SW 1271 (cell line): ENCODE measurements at regions not wholly inside any gene's neighbourhood (a gene's known extent, or its start where the extent isn't known, plus 50 kb on each side); places are given as distances from the start of the nearest gene placed in this dataset.

Experiments used
- DNase-seq, 2 experiments: peaks; one replicate each; lab custom pipeline; 2025; lab: John Stamatoyannopoulos, UW

DNA sequence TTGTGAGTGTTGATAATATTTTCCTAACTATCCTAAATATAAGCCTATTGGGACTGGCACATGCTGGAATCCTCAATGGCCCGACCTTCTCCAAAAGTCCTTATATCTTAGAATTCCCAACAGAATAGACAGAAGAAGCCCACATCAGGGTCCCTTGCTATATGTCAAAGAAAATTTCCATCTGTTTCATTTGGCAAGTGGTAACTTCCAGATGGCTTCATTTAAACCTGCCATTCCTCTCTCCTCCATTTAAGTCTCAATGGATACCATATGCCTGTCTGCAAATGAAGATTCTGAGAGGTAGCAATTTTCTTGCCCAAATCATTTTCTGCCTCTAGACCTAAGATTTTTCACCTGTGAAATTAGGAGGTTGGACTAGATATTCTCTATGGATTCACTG lies 73.1 kb upstream of the KCNA4 start:
- DNase-seq = no peak

DNA sequence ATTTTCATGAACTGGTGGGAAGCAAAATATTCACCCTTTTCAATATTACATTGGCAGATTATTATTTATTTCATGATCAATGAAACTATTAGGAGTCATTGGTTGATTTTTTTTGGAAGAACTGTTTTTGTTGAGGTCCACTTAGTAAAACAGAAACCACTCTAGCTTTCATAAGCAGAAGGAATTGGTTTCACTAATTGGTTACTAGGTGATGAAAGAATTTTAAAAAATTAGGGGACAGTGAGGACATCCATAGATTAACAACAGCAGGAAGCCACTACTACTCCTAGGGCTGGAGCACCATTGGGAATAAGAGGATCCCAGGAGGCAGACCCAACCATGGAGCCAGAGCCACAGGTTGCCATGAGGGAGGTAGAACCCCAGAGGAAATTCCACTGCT lies 74.4 kb upstream of the KCNA4 start:
- DNase-seq = no peak

DNA sequence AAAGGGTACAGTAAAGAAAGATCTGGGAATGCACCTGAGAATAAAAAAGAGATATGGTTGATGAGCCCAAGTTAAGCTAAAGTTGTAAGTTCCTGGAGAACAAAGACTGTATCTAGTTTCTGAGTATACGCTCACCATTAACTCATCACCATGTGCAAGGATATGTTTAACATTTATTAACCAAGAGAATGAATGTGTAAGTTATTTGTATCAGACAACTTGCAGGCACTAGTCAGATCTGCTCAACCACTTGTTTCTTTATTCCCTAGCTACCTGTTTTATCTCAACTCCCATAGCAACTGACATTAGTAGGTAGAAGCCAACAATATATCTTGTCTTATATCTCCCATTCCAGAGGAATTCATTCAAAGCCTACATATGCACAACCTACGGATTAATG lies 74.9 kb upstream of the KCNA4 start:
- DNase-seq = no peak

DNA sequence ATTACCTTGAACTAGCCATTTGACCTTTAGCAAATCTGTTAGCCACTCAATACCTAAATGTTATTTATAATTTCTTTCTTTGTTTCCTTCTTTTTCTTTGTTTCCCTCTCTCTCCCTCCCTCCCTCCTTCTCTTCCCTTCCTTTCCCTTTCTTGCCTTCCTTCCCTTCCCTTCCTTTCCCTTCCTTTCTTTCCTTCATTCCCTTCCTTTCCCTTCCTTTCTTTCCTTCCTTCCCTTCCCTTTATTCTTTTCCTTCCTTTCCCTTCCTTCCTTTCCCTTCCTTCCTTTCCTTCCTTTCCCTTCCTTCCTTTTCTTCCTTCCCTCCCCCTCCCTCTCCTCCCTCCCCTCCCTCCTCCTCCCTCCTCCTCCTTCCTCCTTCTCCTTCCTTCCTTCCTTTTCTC lies 75.7 kb upstream of the KCNA4 start:
- DNase-seq = no peak

DNA sequence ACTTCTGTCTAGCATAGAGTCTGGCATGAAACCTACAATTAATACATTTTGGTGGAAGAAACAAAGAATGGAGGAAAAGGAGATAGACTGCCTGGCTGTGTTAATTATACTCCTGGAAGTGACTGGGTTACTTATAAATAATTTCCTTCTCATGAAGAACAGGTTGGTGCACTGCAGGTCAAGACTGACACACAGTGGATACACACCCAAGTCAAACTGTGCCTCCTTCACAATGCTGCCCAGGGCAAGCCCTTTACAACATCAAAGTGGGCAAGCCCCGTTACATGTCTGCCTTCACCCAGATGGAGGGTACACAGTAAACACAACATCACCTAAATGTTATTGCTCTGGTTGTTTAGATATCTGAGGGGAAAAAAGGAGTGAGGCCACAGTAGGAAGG lies 83.7 kb upstream of the KCNA4 start:
- DNase-seq = no peak

DNA sequence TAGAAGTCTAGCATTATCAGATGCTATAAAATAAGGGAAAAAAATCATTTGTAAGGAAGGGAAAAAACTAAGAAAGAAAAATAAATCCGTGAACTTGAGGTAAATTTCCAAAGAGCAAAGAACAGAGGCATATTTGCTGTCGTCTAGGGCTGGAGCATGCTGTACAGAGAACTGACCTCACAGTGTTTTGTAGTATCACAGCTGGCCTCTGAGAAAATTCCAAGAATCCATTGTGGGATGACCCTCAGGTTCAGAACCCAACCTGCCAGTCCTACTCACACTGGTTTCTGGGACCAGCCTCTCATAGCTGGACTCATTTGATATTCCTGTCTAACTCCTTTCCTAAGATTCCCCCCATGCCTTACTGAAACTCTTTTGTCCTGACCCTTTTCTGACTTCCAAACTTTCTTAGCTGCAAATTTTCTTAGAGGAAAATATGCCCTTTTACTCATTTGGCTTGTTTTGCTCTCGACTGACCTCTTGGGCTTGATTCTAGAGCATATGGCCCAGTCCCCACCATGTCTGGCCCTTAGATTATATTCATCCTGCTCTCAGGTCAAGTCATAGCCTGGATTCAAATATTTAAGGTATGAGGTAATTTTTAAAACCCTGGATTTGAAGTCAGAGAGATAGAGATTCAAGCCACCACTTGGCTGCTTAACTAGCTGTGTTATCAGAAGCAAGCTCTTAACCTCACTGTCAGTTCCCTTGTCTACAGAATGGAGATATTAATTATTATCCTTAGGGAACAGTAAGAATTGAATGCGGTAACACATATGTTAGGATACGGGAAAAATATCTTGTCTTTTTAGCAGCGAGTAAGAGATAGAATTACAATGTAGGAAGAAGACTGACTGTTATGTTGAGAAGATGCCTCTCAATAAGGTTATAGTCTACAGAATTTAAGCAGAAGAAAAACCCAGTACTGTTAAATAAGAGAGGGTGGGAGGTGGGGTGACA lies 89.7 kb upstream of the KCNA4 start:
- DNase-seq = no peak

DNA sequence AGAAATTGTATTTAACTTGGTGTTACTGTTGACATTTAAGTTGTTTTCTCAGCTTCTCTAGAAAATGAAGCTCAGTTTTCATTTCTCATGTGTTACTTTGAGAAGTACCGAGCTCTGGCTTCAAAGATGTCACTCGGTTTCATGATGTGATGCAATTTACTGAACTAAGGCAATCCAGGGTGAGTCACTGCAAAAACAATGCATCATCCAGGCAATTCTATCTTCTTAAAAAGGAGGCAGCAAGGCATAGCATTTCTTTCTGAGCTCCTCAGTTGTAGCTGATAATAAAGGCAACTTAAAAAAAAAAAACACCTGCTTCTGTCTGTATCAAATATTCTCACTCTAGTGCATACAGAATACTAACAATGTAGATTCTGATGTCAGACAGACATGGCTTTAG lies 91.1 kb upstream of the KCNA4 start:
- no peak for DNase-seq

DNA sequence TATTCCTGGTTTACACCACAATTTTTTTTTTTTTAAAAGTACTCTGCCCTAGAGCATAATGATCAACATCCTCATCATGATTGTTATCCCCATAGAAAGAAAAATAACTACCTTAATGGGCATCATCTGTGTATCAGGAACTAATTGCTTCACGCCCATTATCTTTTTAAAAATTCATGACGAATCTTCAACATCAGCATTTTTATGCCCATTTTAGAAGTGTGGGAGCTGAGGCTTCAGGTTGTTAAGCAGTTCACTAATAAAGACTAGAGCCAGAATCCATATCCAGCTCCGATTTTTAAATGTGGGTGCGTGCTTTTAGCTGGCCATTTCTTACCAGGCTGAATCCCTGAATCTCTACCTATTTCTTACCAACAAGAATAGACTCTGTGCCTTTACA lies 92.9 kb upstream of the KCNA4 start:
- no peak for DNase-seq

DNA sequence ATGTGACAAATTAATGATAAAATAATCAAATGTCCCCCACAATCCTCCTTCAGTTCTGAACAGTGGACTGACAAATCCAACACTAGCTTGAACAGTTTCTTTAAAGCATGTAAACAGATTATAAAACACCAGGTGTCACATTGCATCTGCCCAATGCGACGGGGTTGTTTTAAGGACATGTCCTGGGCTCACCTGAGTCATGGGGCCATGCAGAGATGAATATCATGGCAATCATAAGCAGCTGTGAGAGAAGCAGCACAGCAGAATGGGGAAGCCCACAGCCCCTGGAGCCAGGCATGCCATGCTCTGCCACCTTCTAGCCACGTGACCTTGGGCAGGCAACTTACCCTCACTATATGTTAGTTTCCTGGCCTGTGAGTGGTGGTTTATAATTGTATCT lies 93.9 kb upstream of the KCNA4 start:
- DNase-seq = no peak

DNA sequence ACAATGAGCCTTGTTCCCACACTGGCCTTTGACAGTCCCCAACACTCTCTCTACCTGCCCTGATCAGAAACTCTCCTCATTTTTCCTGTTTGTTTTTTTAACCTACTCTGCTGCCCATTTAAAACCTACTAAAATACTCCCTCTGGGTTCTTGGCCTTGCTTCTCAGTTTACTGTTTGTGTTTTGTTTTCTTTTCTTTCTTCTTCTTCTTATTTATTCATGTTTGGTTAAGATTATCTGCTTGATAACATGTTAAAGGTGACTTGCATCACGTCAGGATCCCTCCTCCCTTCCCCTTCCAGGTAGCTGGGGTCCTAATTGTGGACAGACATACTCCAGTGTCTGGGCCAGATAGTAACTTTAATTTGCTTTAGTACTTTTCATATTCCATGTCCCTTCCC lies 95.0 kb upstream of the KCNA4 start:
- no peak for DNase-seq

DNA sequence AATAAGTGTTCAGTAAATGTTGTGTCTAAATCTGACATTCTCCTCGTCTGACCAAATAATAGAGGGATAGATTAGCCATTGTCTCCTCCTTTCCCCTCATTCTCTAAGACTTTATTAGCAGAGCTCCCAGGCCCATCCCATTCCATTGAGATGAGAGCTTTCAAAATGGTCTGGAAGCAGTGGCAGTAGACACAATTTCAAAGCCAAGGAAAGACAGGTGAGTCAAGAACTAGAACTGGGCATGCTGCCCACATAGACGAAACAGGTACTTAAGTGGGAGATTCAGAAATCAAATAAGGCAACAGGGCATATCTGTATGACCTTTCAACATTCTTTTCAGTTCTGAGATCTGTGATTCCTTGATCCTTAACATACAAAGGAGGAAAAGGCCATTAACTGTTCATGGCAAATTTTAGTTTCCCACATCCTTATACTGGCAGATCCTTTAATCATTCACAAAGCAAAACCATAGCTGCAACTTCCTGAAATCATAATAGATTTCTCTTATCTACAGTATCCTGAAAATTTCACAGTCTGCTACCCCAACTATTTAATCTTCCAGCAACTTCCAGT lies 96.6 kb upstream of the KCNA4 start:
- no peak for DNase-seq

DNA sequence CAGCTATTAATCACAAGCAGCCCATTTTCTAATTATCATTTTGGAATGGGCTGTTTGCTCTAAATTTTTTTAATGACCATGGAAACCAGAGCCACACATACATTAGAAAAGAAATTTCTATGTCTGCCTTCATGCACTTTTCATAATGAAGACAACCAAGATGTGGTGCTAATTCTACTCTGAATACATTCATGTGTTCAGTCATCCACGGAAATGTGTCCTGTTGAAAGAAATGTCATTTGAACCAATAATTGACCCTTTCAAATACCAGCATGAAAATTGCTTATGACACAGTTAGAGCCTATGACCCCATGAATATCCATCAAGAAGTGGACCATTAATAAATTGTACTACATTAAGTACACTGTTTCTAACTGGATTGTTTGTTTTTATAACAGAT lies 99.7 kb upstream of the KCNA4 start:
- DNase-seq = no peak

DNA sequence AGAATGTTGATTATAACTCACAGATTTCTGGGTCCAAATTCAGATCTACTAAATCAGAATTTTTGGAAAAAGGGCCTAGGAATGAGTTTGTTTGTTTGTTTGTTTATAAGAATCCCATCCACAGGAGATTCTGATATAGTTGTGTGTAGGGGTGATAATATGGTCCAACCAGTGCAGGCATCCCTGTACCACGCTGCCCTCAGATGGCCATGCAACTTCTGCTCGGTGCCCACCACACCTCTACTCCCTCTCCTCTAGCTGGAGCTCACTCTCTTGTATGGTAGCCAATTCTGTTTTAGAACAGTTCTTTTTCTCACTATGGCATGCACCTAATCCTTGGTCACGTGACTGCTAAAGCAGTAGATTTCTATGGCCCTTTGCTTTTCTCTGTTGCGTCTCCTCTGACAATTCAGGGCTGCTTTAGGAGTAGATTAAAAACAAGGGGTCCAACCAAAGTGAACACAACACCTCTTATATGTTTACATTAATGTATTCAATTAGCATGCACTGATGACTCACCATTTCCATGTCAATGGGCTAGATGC lies 103.3 kb upstream of the KCNA4 start:
- DNase-seq = no peak

DNA sequence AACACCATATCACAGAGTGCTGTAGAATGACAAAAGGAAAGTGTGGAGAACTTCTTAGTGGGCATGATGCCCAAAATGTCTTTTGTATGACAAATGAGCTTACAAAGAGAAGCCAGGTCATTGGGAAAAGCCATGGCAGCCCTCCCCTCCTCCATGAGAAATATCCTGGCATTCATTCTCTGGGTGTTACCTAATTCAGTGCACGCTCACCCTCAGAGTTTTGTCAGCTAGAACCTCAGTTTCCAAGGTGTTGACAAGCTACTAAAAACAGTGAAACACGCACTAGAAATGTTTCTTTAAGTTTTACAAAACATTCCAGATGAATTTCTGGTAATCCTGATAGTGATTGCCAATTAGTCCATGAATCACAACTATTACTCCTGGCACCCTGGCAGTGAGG lies 105.4 kb upstream of the FSHB start:
- no peak for DNase-seq

DNA sequence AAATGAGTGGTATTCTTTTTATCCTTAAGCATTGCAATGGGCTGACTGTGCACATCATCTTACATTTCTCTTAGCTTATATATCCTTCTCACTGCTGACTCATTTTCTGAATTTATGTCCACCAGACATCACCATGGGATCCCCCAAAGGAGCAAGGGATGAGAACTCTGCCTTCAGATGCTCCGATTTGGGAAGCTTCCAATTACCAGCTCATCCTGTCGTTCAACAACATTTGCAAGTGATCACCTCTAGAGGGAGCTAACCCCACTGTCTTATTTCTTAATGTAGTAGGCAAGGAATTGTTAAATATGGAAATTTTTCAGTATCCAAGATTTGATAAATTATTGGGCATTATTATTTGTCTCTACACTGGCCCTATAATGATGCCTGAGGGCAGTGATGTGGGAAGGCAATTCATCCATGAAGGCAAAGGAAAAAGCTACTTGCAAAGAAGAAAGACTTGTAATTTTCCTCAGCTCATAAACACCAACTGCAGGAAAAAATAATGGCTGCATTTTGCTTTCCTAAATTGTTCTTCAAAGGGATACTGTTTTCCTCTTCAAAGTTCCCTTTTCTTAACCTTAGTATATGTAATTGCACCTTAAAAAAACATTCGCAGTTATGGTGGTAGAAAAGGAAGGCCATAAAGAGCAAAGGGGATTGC lies 102.4 kb upstream of the FSHB start:
- peak in 1 of 2 experiments; percentile 51 for DNase-seq

DNA sequence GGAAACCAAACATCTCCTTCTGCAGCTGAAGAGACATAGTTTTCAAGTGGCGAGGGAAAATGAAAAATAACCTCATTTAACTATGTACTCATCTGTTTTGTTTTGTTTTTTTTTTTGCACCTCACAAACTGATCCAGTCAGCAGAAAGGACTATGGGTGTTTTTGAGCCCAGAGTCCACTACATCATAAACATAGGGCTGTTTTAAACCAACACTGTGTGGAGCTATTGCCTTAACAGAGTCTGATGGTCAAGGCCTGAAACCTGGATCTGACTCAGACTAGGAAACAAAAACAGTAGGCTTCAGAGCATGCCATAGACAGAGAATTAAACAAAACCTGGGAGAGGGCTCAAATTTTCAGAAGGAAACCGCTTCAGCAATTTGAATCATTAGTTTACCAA lies 99.3 kb upstream of the FSHB start:
- DNase-seq = no peak

DNA sequence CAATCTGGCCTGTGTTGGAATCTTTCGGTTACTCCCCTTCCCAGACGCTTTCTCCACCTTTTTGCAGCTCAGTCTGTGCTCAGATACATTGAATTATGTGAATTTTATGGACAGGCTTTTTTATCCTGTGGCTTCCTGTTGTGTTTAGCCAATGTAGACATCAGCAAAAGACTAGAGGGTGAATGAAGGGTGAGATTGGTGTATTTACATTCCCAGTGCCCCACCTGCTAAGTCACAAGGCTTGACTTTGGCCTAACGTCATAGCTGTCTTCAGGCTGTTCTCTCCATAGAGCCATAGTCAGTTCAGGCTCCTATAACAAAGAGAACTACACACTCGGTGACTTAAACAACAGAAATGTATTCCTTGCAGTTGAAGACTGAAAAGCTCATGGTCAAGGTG lies 97.5 kb upstream of the FSHB start:
- no peak for DNase-seq

DNA sequence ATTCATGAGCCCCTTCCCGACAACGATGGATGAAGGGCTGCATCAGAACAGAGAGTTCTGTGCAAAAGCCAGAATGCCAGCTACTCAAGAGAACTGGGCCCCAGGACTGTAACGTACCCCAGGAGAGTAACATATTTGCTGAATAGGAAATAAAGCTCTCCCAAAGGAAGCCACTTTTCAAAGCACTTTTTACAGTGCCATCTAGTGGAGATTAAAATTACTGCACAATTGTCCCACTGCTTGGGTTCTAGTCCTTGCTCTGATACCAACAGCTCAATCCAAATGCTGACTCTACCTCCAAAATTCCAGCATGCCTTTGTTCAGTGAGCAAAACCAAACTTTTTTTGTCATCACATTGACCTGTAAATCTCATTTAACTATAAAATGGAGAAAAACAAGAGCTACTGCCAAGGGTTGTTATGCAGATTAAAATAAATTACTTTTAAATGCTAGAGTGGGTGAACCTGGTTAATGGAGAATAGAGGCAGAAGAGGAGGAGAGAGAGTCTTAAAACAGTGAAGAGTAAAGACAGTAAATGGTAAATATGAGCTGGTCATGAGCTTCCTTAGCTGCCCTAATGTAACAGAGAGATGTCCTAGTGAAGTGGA lies 87.6 kb upstream of the FSHB start:
- DNase-seq = peak in 1 of 2 experiments; percentile 16

DNA sequence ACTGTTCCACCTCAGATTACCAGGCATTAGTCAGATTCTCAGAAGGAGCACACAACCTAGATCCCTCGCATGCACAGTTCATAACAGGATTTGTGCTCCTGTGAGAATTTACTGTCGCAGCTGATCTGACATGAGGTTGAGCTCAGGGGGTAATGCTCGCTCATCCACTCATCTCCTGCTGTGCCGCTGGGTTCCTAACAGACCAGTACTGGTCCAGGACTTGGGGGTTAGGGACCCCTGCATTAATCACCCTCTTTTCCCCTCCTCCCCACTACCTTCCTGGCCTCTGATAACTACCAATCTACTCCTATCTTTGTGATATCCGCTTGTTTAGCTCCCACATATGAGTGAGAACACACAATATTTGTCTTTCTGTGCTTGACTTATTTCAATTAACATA lies 83.5 kb upstream of the FSHB start:
- no peak for DNase-seq

DNA sequence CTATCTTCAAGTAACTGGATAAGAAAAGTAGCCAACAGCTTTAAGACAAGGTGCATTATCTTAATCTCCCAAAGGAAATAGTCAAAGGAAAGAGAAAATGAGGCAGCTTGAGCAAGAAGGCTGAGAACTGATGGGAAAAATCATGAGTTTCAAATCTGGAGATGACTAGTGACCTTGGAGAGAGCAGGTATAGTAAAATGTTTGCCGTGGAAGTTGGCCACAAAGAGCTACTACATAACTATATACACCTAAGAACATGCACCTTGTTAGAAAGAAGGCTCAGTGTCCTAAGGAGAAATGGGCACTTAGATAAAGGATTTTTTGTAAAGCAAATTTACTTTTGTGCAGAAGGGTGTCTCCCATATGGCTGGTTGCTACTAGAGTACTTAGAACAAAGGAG lies 80.8 kb upstream of the FSHB start:
- DNase-seq = no peak

DNA sequence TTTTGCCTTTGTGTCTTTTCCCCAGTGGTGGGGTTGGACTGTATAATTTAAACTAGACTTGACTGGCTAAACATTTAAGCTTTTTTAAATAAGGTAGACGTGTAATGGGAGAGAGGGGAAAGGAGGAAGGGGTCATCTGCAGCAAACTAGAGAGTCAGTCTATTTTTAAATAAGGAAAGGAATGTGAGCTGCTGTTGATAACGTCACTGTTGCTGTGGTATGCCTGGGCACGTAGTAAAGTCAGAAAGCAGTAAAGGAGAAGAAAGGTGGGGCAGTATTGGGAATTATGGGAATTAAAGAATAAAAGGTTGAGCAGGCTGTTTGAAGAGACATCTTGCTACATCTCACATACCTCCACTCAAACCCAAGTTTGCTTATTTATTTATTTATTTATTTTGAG lies 80.4 kb upstream of the FSHB start:
- DNase-seq = no peak

DNA sequence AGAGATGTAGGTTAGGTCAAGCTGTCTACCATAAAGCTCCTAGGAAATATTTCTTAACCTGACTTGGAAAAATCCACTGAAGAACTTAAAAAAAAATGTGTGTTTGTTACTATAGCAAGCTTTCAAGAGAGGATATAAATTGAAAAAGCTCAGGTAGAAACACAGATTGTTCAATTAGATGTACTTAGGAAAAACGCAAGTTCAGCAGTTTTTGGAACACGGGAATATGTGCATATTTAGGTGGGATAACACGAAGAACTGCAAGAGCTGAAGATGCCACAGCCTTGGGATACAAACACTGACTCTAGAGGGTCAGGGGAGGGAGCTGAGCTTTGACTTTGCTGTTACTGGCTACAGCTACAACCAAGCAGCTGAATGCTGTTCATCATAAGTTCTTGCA lies 77.8 kb upstream of the FSHB start:
- DNase-seq = no peak

DNA sequence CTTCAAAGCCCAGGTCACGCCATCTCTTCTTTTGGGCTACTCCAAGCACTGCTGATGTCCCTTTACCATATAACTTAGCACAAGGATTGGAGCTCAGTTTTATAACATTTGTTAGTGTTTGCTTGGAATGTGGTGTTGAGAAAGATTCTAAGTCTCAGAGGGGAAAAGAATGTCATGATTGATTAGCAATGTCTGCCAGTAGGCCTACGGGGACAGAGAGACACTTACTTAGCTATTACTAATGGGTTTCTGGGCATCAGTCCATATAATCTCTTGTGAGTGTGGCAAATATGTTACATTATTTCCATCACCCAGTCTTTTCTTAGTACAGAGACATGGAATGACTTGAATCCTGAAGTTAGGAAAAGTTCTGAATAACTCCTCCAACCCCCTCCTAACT lies 75.4 kb upstream of the FSHB start:
- no peak for DNase-seq
